Epithelial cell of esophagus (primary cell): ENCODE measurements at regions not wholly inside any gene's neighbourhood (a gene's known extent, or its start where the extent isn't known, plus 50 kb on each side); places are given as distances from the start of the nearest gene placed in this dataset.

ENCODE experiments used
- DNase-seq: peaks from one replicate; pipeline ENCODE4 v3.0.0; 2010; ENCODE audit warnings: low read depth
- H3K4me3 ChIP-seq: 2 replicates; pipeline ENCODE4 v1.5.1; 2011; ENCODE audit warnings: mild to moderate bottlenecking, low read length, control low read depth
- TF ChIP-seq, protein P1 (sequence below): IDR thresholded peaks from 2 replicates; pipeline ENCODE4 v1.5.1; 2011; ENCODE audit warnings: low read depth, mild to moderate bottlenecking, low read length, control low read depth, inconsistent platforms; ENCODE audit not compliant: insufficient read depth; ENCODE audit errors: missing control alignments

DNA sequence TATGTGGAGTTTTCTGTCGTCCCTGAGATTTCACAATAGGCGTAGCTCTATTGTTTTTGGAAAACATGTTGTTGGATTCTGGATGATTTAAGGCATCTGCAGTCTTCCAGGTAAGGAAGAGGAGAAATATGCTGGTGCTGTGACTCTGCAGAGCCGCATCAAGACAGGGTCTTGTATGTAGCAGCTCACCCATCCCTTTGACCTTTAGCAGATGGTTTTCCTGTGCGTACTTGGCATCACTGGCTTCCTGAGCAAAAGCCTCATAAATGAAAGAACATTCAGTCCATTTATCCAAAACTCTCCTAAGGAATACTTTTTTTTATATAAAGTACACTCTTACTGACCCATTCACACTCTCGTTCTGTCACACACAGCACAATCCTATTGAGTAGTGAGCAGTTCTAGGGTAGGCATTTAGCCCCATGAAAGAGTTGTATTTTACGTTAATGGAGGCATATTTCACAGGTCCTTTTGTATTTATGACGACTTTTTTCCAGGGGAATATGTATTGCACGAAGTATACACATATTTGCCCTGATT, 443.9 kb downstream of the STK39 start:
- H3K4me3 ChIP-seq, result no peak overlapping the region
- DNase-seq, result no peak
- TF ChIP-seq, protein P1, sequence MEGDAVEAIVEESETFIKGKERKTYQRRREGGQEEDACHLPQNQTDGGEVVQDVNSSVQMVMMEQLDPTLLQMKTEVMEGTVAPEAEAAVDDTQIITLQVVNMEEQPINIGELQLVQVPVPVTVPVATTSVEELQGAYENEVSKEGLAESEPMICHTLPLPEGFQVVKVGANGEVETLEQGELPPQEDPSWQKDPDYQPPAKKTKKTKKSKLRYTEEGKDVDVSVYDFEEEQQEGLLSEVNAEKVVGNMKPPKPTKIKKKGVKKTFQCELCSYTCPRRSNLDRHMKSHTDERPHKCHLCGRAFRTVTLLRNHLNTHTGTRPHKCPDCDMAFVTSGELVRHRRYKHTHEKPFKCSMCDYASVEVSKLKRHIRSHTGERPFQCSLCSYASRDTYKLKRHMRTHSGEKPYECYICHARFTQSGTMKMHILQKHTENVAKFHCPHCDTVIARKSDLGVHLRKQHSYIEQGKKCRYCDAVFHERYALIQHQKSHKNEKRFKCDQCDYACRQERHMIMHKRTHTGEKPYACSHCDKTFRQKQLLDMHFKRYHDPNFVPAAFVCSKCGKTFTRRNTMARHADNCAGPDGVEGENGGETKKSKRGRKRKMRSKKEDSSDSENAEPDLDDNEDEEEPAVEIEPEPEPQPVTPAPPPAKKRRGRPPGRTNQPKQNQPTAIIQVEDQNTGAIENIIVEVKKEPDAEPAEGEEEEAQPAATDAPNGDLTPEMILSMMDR, result no peak

DNA sequence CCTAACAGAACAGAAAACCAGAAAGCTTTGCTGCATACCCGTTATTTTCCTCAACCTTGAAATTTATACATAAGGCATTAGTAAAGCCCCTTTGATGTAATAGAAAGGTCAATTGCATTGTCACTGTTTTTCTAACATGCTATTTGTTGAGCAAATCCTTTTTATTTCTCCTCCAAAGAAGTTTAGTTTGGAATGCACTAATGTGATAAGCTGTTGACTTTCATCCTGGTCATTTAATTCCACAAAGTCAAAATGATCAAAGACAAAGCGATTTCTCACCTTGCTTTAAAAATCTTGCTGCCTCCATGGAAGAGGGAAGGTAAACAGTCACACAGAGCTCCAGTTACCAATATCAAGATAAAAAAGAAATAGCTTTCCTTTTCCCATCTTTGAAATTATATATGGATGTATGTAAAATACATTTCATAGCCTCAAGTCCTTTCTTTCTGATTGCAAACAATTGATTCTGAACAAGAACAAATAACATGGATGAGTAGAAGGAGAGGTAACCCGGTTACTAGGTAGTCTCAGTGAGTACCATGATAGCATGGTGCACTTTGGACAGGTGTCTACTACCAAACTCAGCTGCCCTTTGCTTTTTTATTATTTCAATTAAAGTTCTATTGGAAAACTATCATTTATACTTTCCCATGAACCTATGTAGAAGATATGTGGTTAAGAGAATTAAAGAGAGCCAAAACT, 452.7 kb downstream of the STK39 start:
- no peak for DNase-seq
- TF ChIP-seq, protein P1, result no peak
- no peak overlapping the region for H3K4me3 ChIP-seq

DNA sequence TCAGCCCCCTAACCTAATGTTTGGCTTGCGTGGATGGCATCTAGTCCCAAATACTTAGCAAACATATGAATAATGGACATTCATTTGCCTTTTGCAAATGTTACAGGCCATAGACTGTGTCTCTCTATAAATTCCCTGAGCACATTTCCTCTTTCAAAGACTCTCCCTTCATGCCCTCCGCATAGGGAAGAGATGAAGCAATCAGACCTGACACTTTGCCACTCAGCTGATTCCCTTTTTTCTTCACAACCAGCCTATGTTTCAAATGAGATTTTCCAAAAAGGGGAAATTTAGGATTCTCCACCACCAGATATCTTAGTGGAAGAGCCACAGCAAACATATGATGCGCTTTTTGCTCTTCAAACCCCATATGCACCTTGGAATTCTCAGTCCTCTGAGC, 453.7 kb downstream of the STK39 start:
- DNase-seq, result no peak
- TF ChIP-seq, protein P1, result no peak
- H3K4me3 ChIP-seq, result no peak overlapping the region

DNA sequence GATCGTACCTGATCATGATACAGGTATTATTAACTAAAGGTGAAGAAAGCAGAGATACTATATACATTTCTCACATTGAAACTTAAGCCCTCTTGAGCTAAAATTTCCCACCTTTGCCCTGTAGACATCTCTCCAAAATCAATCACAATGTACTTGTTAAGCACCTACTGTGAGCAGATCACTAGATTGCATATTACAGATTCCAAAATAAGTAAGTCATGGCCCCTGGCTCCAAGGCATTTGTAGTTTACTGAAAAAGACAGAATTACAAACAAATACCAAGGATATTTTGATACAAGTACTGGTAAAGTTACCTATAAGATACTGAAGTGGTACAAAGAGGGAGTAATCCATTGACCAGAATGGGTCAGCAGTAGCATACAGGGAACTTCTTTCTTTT, 455.3 kb downstream of the STK39 start:
- H3K4me3 ChIP-seq, result no peak overlapping the region
- TF ChIP-seq, protein P1, result no peak
- DNase-seq, result no peak

DNA sequence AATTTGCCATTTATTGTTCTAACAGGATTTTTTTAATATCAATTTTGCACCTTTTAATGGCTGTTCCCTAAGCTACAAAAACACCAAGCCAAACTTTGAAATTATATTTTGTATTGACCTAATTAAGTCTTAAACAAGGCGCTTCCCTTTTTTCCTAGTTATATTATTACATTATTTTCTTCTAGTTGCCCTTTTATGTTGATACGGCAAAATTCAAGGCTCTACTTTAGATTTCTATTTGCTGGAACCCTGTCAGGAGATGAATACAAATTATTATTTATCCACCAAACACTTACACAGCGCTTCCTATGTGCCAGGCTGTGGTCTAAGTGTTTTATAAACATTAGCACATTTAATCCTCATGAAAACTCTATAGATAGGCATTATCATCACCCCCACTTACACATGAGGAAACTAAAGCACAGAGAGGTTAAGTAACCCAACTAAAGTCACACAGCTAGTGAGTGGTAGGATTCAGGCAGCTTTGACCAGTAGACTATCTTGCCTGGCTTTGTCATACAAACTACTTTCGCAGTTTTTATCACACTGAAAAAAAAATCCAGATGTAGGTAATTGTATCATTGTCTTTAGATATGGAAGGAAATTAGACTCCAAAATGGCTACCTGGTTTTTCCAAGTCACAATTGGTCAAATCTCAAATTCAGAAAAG, 456.5 kb downstream of the STK39 start:
- no peak overlapping the region for H3K4me3 ChIP-seq
- no peak for DNase-seq
- TF ChIP-seq, protein P1, result no peak

DNA sequence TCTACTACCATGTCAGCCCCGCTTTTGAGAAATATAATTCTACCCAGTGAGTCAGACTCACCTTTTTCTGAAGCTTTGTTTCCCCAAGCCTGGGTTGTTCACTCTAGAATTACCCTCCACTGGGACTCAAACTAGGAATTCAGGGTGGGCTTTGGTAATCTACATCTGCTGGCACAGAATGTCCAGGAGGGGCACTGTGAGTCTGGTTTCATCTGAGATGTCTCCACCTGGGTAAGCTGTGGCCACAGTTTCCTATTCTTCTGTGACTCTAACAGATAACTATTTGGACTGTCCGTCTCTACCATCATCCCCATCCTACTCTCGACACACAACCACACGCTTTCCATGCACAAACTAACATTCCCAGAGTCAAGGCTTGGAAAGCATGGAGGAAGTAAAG, 457.2 kb downstream of the STK39 start:
- H3K4me3 ChIP-seq, result no peak overlapping the region
- TF ChIP-seq, protein P1, result no peak
- no peak for DNase-seq
